Jurkat, Clone E6-1 (cell line): ENCODE measurements at regions not wholly inside any gene's neighbourhood (a gene's known extent, or its start where the extent isn't known, plus 50 kb on each side); places are given as distances from the start of the nearest gene placed in this dataset.
A peak's percentile ranks its signal among the peaks of the same experiment; 100 is the strongest.
"Not testable (repeated sequence)": the region's sequence is repeated elsewhere in the genome, so short reads cannot be mapped to it uniquely, and the experiment has no call there.

Experiments used
- DNase-seq: peaks from one replicate; pipeline ENCODE4 v3.0.0-alpha.2; 2011; ENCODE audit warnings: low read depth, low spot score
- H3K4me3 ChIP-seq: 2 replicates; pipeline ENCODE4 v1.5.1; 2011; ENCODE audit warnings: mild to moderate bottlenecking, low read length, control low read depth, moderate library complexity

GRCh38 chrX:87901060-87901459 lies 383.5 kb downstream of the KLHL4 start:
- H3K4me3 ChIP-seq: no peak overlapping the region
- no peak for DNase-seq

GRCh38 chrX:87914726-87915125 lies 397.1 kb downstream of the KLHL4 start:
- H3K4me3 ChIP-seq: no peak overlapping the region
- DNase-seq: no peak

DNA sequence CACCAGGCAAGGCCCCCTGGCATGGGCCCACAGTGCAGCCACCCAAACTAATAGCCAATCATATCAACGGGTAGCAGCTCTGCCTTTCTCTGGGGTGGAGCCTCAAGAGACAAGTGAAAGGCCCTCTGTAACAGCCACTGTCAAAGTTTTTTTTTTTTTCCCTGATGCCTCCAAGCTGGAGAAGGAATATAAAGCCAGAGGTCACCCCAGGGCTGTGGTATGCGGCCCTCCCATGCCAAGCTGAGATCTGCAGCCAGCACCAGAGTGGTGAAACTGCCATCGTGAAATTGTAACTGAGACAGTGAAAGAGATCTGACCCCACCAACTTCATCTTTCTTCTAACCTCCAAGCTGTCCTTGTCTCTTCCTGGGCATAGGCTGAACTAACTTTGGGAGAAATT lies 407.0 kb downstream of the KLHL4 start:
- no peak for DNase-seq
- no peak overlapping the region for H3K4me3 ChIP-seq

DNA sequence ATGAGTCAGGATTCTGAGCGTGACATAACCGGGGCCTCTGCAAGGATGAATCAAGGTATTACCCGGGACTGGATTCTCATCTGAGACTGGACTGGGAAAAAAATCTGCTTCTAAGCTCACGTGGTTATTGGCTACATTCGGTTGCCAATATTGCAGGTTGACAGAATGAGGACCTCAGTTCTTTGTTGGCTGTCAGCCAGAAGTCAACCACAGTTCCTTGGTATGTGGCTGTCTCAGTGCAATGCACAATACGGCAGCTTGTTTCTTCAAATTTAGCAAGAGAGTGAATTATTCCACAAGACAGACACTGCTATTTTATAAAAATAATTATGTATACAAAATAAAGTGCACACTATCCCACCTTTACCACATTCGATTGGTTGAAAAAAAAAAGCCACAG lies 424.2 kb downstream of the KLHL4 start:
- H3K4me3 ChIP-seq: no peak overlapping the region
- no peak for DNase-seq

- no peak overlapping the region for H3K4me3 ChIP-seq
- DNase-seq: no peak
Observed at GRCh38 chrX:87961471-87961870, 443.9 kb downstream of the KLHL4 start.

DNA sequence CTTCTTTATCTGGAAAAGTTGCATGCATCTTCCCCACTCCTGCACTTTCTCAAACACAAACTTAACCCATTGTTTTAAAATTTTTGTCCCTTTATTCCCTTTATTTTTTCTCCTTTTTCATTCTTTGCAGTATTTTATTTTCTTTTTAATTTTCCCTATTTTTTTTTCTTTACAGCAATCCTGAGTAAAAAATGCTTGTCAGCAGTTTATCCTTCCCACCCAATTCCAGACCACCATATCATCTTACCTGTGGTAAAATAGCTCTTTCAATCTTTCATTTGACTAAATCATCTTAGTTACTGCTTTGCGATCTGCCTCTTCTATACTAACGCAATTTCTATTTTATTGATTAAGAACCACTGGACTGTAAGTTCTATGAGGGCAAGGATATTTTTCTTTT lies 450.5 kb downstream of the KLHL4 start:
- no peak for DNase-seq
- H3K4me3 ChIP-seq: no peak overlapping the region

- DNase-seq, H3K4me3 ChIP-seq: not testable (repeated sequence)
Observed at GRCh38 chrX:87972121-87972520, 454.5 kb downstream of the KLHL4 start.

DNA sequence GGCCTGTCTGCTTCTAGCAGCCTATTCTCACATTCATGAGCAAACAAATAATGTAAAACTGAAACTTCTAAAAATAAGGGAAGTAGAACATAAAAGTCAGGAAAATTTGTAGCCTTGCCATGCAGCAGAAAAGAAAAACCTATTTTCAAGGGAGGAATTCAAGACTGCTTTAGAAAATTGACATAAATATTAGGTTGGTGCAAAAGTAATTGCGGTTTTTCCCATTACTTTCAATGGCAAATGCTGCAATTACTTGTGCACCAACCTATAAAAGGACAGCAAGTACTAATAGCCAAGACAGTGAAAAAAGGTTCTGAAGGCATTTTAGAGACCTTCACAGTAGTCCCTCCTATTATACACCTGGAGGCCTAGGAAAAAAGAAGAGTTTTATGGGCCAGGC lies 457.8 kb downstream of the KLHL4 start:
- DNase-seq: no peak

DNA sequence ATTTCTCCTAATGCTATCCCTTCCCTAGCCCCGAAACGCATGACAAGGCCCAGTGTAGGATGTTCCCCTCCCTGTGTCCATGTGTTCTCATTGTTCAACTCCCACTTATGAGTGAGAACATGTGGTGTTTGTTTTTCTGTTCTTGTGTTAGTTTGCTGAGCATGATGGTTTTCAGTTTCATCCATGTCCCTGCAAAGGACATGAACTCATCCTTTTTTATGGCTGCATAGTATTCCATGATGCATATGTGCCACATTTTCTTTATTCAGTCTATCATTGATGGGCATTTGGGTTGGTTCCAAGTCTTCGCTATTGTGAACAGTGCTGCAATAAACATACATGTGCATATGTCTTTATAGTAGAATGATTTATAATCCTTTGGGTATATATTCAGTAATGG lies 490.3 kb downstream of the KLHL4 start:
- not testable (repeated sequence) for H3K4me3 ChIP-seq, DNase-seq

More for the DNA sequence above, 457.8 kb downstream of the KLHL4 start:
- H3K4me3 ChIP-seq: no peak overlapping the region

GRCh38 chrX:88024022-88024421 lies 506.4 kb downstream of the KLHL4 start:
- DNase-seq: no peak
- no peak overlapping the region for H3K4me3 ChIP-seq

GRCh38 chrX:88072339-88073030 lies 554.9 kb downstream of the KLHL4 start:
- H3K4me3 ChIP-seq: no peak overlapping the region
- DNase-seq: no peak

DNA sequence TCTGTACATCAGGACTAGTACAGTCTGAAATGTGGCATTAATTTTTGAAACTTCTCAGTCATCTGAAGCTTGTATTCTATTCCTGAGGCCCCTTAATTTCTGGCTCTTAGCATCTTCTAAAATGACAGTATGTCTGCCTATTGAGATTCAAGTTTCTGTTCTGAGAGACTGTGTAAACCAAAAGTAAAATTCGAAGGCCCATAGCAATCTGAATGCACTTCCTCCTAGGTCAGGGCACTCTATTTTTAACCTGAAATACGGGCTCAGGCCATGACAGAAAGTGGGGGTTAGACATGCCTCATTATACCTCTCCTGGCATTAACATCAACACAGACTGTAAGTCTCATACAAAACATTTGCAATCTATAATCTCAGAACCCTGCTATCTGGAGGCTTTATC lies 584.4 kb downstream of the KLHL4 start:
- no peak for DNase-seq
- no peak overlapping the region for H3K4me3 ChIP-seq

DNA sequence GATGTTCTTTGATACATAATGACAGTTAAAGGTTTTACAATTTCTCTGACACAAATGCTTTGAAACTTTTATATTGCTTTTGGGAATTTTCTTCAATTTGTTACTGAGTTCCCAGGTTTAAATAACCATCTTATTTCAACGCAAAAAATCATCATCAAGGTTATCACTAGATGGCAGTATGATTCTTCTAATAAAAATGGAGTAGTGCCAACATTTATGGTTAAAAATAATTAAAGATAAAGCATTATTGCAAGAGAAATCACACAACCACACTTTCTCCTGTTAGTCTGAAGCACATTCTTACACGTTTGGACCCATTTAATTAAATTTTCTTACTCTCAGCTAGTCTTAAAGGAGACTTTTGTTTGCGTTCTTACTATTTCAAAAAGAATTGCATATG lies 611.3 kb upstream of the CPXCR1 start:
- H3K4me3 ChIP-seq: no peak overlapping the region
- peak; percentile 0 for DNase-seq

- no peak for DNase-seq
- no peak overlapping the region for H3K4me3 ChIP-seq
Observed at GRCh38 chrX:88136328-88136727, 610.7 kb upstream of the CPXCR1 start.

GRCh38 chrX:88146577-88146976 lies 600.4 kb upstream of the CPXCR1 start:
- no peak for DNase-seq

DNA sequence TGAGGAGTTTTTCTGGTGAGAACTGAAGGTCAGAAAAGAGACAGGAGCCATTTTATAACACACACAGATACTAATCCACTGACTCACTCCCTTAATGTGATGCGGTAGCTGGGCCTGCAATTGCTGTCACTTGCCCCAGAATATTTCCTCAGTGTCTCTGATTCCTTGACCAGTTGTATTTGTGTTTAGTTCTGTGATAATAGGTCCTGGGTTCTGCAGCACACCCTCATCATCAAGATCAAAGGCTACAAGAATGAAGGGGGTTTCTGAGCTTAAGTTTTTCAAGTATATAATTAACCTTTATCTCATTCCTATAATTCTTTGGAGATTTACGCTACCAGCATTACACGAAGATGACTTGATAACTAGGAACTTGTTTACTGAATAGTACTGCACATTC lies 576.5 kb upstream of the CPXCR1 start:
- no peak for DNase-seq
- no peak overlapping the region for H3K4me3 ChIP-seq

More at GRCh38 chrX:88146577-88146976, 600.4 kb upstream of the CPXCR1 start:
- no peak overlapping the region for H3K4me3 ChIP-seq

DNA sequence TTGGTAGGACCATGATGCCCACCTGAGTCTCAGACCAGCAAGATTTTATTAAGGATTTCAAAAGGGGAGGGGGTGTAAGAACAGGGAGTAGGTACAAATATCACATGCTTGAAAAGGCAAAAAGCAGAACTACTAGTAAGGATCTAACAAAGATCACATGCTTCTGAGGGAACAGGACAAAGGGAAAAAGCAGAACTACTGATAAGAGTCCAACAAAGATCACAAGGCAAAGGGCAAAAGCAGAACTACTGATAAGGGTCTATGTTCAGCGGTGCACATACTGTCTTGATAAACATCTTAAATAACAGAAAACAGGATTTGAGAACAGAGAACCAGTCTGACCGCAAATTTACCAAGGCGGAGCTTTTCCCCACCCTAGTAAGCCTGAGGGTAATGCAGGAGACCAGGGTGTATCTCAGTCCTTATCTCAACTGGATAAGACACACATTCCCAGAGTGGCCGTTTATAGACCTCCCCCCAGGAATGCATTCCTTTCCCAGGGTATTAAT lies 573.0 kb upstream of the CPXCR1 start:
- not testable (repeated sequence) for H3K4me3 ChIP-seq, DNase-seq

DNA sequence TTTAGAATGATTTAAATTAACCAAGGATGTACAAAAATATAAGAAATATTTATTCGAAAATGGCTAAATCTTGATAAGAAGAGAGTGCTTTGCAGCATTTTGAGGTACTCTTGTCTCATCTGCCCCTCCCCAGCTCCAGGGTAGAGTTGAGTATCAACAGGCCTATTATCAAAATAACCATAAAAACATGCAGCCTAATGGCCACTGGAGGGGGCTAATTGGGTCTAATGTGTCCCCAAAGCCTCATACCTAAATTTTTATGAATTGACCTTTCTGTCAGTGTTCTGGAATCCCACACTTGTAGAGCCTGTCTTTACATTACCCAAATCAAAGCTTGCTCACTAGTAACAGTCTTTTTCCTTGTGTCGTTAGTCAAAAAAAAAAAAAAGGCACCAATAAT lies 544.9 kb upstream of the CPXCR1 start:
- no peak for DNase-seq
- H3K4me3 ChIP-seq: no peak overlapping the region

- DNase-seq: no peak
- H3K4me3 ChIP-seq: no peak overlapping the region
Observed at GRCh38 chrX:88244066-88244465, 503.0 kb upstream of the CPXCR1 start.

GRCh38 chrX:88284844-88285243 lies 462.2 kb upstream of the CPXCR1 start:
- no peak for DNase-seq

DNA sequence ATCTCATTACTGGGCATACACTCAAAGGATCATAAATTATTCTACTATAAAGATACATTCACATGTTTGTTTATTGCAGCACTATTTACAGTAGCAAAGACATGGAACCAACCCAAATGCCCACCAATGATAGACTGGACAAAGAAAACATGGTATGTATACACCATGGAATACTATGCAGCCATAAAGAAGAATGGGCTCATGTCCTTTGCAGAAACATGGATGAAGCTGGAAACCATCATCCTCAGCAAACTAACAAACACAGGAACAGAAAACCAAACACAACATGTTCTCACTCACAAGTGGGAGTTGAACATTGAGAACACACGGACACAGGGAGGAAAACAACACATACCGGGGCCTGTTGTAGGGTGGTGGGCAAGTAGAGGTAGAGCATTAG lies 433.1 kb upstream of the CPXCR1 start:
- not testable (repeated sequence) for DNase-seq, H3K4me3 ChIP-seq

More at GRCh38 chrX:88284844-88285243, 462.2 kb upstream of the CPXCR1 start:
- no peak overlapping the region for H3K4me3 ChIP-seq
